DMS53 (cell line): ENCODE measurements at regions not wholly inside any gene's neighbourhood (a gene's known extent, or its start where the extent isn't known, plus 50 kb on each side); places are given as distances from the start of the nearest gene placed in this dataset.

Experiments
- DNase-seq: peaks from one replicate; lab custom pipeline; 2025; lab: John Stamatoyannopoulos, UW

DNA sequence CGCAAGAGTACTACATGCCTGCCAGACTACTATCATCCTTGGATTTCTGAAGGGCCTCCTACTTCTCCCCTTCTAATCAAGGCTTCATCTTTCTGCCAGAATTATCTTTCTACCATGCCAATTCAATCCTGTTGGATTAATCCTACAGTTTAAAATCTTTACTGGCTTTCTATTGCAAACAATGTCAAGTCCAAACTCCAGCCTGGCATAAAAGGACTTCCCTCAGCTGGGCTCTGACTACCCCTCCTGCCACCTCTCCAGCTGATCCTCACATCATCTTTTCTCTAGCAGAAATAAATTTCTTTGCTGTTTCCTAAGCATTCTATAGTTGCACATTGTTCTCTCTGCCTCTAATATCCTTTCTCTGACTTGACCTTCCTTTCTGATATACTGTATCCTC, 119.7 kb upstream of the RAD23B start:
- no peak for DNase-seq

DNA sequence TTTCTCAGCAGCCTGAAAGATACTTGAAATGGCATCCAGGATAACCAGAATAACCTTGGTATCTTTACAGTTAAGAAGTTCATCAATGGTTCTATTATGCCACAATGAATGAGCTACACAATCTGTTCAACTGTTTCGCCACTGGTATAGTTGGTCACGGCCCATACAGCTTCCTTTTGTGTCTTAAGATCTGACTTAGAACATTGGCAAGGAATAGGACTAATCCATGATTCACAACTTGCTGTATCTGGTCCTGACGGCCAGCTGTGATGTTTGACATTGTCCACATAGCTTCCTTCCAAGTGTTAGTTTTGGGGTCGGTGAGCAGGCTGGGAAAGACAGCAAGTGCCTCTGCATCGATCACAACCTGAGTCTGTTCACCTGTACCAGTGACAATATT, 113.3 kb upstream of the RAD23B start:
- DNase-seq, result no peak

DNA sequence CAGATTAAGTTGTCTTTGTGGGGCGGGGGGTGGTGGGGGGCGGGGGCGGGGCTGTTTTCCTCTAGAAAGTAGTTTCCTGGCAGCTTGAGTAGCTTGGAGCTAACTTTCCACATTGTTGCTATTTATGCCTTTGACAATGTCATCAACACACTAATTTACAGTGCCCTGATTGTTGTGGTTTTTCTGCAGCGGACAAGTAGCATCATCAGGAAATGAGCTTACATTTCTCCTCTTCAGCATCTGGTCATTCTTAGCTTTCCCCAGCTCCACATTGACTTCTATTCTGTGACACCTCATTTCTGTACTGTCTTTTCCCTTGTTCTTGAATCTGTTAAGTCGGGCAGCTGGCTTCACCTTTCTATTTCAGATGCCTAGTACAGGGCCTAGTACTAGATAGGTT, 112.3 kb upstream of the RAD23B start:
- DNase-seq, result no peak

DNA sequence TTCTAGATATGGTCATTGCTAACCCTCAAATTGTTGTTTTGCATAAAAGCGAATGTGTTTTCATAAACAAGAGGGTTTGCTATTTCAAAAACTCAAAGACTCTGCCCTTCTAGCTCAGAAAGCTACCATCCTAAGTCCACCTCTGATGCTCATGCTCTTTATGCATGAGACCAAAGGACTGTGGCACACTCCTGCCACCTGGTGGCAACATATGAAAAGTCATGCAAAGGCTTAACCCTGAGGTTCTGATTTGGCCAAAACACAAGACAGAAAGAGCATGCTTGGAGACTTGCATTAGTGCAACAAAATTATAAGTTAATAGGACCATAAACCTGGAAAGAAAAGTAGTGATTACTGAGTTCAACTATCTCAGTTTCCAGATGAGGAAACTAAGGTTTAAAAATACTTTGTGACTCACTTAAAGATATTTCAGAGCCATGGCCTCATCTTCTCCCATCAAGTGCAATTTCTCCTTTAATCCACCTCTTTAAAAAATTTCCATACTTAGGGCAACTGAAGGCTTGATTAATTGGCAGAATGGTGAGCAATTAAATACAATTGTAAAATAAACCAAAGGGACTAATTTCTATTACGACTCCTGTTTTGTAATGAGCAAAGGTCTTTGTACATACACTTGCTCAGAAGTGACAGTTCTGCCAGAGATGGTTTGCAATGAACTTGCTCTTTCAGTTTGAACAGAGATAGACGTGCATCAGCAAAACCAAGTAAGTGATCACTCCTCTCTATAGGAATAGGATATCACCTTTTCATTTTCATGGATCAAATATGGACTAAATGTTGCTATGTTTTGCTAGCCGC, 110.7 kb upstream of the RAD23B start:
- DNase-seq, result peak; percentile 84

DNA sequence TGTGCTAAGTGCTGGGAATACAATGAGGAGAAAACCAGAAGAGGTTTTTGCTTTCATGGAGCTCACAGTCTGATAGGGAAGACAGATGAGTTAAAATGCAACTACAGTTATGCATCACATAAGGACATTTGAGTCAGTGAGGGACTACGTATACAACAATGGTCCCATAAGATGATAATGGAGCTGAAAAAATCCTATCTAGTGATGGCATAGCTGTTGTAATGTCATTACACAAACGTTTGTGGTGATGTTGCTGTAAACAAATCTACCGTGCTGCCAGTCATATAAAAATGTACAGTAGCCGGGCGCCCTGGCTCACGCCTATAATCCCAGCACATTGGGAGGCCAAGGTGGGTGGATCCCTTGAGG, 110.1 kb upstream of the RAD23B start:
- DNase-seq, result no peak

DNA sequence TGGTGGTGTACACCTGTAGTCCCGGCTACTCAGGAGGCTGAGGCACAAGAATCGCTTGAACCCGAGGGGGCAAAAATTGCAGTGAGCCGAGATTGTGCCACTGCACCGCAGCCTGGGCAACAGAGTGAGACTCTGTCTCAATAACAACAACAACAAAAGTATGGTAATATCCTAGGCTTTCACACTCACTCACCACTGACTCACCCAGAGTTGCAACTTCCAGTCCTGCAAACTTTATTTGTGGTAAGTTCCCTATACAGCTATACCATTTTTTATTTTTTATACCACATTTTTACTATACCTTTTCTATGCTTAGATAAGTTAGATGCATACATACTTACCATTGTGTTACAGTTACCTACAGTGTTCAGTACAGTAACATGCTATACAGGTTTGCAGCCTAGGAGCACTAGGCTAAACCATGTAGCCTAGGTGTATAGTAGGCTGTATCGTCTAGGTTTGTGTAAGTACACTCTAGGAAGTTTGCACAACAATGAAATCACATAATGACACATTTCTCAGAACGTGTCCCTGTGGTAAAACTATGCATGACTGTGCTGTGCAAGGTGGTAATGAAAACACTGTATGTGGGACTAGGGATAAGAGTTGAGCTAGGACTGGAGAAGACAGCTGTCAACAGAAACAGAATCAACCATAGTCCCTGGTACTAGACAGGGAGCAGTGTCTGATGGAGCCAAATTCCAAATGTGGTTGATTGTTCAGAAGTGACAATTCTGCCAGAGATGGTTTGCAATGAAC, 109.5 kb upstream of the RAD23B start:
- DNase-seq, result no peak

DNA sequence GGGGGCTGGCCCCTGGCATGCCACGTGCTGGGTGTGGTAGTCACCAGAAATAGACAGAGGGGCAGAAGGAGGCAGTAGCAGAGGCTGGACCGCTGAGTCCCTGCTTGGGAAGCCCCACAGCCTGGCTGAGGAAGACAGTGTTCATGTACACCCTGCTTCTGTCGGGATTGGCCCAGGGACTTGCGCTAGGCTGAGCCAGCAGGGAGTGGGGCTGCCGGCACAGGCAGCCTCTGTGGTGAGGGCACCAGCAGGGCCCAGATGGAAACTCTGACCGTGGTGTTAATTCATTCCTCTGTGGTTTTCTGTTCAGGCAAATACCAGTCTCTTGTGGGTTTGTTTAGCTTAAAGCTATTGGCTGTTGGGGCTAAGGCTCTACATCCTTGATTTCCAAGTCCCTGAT, 108.6 kb upstream of the RAD23B start:
- DNase-seq, result no peak

DNA sequence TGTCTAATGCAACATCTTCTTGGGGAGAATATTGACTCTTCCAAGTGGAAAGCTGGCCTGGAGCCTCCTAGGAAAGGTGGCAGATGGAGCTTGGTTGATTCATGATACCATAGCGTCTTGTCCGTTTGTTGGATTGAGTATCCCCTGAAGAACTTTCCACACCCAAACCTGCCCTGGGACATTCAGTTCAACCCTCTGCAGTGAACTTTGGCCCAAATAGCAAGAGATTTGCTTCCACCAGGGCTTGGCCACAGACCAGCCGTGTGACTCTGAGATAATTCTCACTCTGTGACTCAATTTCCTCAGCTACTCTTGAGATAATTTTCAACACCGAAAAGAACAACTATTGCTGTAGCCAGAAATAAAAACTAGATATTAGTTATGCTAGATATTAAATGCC, 108.0 kb upstream of the RAD23B start:
- no peak for DNase-seq

DNA sequence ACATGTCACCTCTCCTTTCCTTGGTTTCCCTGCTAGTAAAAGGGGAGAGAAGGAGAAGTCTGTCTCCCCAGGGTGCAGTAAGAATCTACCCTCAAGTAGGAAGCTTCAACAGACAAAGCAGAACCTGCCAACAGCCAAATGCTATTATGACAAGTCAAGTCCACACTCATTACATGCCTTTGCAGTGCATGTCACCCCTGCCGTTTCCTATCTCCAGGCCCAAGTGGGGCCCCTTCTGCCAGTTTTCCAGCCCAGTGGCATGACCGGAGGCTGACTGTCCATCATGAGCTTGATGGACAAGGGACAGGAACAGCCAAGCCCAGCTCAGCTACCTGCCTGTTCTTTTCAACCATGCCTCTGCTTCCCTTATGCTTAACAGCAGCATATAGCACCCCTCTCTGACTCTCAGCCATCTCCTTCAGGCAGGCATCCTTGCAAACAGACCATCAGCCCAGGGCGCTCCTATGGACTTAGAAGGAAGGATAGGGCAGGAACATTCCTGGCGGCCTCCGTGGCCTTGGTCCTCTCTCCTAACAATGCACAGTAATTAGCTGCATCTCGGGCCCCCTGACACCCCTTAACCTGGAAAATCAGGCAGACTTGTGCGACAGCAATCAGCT, 107.2 kb upstream of the RAD23B start:
- no peak for DNase-seq

DNA sequence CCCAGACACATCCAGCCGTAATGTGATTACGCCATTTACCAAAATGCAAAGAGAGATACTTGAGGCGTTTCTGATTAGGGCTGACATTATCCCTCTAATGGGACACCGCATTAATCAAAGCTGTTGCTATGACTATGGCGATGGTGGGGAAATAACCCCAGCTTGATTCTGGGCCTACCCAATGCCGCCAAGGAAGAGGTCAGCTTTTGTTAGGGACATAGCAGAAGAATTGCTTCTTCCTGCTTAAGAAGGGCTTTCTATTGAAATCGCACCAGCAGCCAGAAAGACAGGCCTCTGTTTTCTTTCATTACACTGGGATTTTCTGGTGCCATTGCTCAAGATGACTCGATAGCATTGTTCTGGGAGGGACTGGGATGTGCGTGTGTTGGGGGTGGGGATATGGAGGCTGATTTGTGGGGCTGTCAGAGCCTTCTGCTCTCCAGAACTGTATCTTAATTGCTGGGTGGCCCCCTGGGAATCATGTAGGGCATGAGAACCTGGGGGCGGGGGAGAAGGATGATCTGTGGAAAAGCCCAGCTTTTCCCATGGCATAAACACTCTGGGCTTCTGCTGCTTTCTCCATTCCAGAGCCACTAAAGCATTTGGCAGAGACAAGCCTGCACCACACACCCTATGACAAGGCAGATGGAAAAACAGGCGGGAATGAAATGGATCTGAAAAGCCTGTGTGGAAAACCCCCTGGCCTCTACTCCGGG, 106.5 kb upstream of the RAD23B start:
- no peak for DNase-seq

DNA sequence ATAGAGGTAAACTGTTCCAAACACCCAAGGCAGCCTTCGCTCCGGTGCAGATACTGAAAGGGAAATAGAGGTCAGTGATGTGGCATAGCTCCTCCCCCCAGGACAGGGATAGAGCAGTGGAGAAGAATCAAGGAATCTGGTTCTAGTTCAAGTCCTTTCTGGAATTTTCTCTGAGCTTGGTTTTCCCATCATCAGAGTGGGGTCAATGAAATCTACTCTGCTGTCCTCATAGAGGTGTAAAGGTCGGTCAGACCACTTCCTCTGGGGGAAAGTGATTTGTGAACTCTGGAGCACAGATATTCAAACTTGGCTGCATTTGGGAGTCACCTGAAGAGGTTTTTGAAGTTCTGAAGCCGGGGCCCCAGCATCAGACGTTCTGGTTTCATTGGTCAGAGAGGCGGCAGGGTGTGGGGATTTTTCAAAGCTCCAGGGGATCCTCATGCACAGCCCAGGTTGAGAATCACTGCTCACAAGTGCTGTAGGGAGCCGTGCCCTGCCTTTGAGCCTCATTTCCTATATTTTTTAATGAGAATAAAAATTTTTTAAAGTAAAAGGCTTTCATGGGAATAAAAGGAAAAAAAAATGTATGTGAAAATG, 105.7 kb upstream of the RAD23B start:
- no peak for DNase-seq

DNA sequence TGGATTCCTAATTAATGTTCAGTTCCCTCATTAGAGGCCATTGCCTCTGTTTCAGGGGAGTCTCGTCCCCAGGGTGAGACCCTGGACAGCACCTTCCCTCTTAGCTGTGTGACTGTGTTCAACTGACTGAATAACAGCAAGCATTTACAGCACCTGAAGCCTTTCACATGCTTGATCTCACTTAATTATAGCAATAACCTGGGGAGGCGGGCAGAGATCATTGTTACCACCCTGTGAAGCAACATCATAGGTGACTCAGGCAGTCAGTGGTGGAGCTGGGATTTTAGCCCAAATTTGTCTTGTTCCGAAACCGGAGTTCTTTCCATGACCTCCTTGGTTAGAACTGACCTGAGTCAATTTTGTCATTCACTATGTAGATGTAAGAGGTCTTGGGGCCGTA, 105.2 kb upstream of the RAD23B start:
- no peak for DNase-seq

DNA sequence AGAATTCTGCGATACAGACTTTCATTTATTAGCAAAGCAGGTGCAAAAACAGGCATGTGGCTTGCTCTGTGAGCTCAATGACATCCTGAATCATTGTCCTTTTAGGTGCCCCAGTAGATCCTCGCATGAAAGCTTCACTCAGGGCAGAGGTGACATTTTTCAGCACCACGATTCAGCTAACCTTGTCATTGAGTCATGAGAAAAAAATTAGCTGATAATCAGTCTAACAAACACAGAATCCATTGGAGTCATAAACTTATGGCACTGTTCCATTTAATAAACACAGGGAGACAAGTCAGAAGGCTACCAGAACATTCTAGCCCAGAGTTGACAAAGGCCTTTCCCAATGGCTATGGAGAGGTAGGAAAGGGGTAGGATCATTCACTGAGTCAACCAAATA, 104.8 kb upstream of the RAD23B start:
- DNase-seq, result no peak

DNA sequence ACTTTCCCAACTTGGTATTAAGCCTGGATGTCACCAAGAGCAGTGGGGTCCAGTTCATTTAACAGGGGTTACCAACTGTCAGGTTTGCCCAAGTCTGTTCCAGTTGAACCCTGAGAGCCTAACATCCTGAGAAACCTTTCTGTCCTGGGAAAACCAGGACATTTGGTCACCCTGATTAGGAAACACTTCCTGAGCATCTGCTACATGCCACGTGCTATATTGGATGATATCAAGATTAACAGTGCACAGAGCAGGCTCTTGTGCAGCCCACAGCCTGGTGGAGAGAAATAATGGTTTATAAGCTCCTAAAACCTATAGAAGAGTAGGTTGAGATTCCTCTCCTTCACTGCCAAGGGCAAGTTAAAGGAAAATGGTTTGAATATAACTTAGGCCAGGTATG, 102.9 kb upstream of the RAD23B start:
- no peak for DNase-seq

DNA sequence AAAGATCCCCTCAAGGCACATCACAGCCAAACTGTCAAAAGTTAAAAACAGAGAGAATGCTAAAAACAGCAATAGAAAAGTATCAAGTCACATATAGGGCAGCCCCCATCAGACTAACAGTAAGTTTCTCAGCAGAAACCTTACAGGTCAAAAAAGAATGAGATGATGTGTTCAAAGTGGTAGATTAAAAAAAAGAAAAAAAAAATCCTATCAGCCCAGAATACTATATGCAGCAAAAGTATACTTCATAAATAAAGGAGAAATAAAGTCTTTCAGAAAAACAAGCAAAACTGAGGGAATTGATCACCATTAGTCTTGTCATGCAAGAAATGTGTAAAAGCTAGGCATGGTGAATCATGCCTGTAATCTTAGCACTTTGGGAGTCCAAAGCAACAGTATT, 99.9 kb upstream of the RAD23B start:
- no peak for DNase-seq

DNA sequence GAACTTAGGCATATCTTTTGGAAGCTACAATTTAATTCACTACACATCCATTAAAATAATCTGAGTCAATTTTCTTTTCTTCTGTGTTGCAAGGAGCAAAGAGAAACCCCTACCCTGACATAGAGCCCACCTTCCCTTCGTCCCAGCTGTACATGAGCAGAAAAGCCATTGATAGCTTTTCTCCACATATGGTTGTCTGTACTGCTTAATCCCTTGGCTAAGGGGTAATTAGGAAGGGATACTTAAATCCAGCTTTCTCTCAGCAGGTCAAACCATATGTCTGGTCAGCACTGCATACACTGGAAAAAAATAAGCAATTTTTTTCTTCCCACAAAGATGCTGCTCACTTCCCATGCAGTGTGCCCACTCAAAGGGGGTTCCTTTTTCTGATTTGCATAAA, 94.7 kb upstream of the RAD23B start:
- DNase-seq, result no peak

DNA sequence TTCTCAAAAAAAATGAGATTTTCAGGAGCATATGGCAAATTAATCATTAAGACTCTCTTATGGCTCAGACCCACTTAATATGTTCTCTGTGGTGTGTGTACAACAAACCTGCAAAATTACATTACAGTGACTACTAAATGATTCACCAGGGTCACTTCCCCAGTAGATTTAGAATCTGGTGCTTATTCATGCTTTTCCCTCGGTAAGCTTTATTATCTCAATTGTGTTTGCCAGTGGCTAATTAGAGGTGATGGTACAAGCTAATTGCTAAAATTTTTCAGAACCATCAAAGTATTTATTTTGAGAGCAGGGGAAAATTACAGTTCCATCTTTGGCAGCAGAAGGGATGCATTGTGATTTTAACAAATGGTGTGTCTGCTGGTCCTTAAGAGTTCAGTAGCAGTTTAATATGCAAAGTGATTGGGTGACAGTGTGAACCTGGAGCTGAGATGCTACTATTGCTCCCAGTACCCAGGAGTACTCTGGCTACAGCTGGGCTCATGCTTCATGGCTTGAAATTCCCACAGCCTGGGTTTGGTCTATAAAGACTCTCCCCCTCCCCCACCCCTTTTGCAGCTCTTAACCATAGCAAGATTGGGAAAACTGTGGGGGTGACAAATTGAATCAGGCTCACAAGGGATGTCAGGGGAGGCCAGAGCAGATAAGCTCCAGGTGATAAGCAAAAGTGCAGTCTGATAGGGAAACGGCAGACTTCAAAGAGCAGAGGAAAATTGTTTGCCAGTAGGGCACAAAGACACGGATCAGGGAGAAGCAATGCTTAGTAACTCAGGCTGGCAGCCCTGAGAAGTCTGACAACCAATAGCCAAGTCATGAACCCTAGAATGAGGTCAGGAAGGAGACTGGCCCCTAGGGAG, 92.8 kb upstream of the RAD23B start:
- no peak for DNase-seq

DNA sequence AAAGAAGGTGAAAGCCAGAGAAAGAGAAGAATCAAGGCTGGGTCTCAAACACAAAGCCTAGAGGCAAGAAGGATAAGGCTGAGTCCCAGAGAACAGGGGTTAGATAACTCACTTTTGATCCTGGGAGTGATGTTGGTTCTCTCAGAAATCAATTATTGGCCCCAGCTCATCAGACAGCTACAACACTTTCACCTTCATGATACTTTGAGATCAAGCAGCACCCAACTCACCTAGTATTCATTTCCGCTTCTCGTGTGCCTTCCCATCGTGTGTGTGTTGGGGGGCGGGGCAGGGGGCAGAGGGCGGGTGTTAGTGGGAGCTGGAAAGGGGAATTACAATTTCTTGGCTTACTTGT, 92.2 kb upstream of the RAD23B start:
- DNase-seq, result no peak

DNA sequence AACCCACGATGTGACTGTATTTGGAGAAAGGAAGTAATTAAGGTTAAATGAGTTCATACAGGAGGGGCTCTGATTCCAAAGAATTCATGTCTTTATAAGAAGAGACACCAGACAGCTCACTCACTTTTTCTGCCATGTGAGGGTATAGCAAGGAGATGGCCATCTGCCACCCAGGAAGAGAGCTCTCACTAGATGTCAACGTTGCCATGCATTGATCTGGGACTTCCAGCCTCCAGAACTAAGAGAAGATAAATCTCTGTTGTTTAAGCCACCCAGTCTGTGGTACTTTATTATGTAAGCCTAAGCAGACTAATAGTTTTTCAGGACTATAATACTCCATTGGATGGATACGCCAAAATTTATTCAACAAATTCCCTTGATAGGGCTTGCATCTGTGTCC, 89.8 kb upstream of the RAD23B start:
- DNase-seq, result peak; percentile 7

DNA sequence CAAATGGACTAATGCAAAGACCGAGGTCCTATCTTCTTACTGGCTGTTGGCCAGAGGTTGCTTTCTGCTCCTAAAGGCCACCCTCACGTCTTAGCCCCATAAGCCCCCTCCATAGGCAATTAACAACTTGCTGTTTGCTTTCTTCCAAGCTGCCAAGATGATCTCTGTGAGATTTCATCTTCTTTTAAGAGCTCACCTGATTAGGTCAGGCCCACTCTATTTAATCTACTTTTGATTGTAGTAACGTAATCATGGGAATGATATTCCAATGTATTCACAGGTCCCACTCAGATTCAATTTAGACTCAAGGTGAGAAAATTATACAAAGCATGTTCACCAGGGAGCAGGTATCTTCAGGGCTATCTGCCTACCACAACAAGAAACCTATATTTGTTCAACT, 84.4 kb upstream of the RAD23B start:
- DNase-seq, result no peak

DNA sequence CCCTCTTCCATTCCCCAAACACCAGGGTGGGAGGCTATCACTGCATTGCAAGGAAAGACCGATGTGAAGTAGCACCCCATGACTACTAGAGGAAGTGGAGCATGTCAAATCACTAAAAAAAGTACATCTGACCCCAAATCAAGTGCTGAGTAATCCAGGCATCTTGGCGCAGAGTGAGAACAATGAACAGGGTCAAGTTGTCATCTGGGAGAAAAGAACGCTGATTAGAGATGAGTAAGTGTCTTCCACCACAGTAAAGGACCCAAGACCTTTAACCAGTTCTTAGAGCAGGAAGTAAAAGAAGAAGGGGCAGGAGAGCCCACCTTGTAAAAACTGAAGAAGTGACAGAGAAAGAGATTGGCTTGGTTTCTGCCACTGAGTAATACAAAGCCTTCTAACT, 75.0 kb upstream of the RAD23B start:
- no peak for DNase-seq
